Stimulated activated CD4-positive, alpha-beta T cell treated with anti-CD3 and anti-CD28 coated beads, Interleukin-1b, Interleukin-23, amount 100 ng/mL, for 4 hours (primary cell): ENCODE measurements at regions not wholly inside any gene's neighbourhood (a gene's known extent, or its start where the extent isn't known, plus 50 kb on each side); places are given as distances from the start of the nearest gene placed in this dataset.

Experiments
- DNase-seq, 2 donors: peaks; one replicate each; pipeline ENCODE4 v3.0.0-alpha.2; 2020; ENCODE audit warnings: low read depth in 2 of 2

- DNase-seq, result no peak
Observed at GRCh38 chr5:89275066-89275855, 392.3 kb upstream of the MEF2C start.

DNA sequence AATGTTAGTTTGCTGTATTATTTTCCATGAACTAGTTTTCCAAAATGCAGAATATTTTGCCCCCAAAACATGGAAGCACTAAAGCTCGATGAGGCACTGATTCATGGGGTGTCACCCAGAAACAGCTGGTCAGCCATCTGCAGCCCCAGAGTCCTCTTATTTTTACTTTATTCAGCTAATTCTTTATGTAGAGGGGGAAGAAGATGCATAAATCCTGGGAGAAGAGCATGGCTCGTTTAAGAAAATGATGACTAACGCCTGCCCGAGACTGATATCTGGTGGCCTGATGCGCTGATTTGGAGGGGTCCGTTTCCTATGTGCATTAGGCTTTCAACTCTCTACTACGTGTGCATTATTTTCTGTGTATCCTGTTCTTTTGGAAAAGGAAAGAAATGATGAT lies 390.3 kb upstream of the MEF2C start:
- DNase-seq, result no peak

DNA sequence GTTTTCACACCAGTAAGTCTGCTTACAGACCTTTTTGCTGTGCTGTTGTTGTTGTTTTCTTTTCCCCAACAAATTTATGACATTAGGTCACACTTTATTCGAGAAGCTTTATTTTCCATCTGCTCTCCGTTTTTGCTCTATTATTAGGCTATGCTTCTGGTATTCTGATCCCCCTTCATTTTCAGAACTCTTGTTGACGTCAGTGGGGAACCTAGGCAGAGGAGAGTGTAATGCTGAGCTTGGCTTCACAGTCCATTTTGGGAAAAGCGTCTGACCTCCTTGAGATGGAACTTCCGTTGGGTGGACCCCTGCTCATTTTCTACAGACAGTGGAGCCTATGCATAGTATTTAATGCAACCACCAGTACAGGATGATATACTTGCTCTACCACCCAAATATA lies 387.9 kb upstream of the MEF2C start:
- DNase-seq, result no peak

- no peak for DNase-seq
Observed at GRCh38 chr5:89269721-89270120, 386.7 kb upstream of the MEF2C start.

- no peak for DNase-seq
Observed at GRCh38 chr5:89268460-89268859, 385.5 kb upstream of the MEF2C start.

- DNase-seq, result no peak
Observed at GRCh38 chr5:89267788-89268187, 384.8 kb upstream of the MEF2C start.

DNA sequence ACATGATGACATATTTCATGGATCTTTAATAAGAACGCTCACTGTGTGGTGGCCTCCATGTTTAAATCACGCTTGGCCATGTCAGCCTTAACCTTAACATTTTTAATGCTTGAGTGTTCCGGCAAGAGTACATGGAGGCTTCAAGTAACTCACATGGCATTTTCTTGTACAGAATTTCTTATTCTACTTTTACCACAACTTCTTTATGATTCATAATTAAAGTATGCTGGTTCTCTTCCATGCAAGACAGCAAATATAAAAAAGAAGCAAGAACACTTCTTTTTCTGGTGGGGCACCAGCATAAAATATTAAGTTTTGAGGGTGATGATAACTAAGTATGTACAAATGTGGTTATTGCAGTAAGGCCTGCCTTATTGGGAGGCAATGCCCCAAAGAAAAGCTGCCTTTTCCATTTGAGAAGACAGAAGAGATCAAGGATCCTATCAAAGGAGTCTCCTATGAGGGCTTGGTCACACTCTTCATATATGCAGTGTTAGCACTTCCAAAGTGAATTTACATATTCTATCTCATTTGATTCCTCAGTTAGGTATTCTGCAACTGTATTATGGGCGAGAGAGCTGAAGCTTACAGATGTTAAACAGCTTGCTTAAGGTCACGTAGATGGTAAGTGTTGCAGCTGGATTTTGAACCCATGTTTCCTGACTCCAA lies 382.7 kb upstream of the MEF2C start:
- DNase-seq, result no peak

DNA sequence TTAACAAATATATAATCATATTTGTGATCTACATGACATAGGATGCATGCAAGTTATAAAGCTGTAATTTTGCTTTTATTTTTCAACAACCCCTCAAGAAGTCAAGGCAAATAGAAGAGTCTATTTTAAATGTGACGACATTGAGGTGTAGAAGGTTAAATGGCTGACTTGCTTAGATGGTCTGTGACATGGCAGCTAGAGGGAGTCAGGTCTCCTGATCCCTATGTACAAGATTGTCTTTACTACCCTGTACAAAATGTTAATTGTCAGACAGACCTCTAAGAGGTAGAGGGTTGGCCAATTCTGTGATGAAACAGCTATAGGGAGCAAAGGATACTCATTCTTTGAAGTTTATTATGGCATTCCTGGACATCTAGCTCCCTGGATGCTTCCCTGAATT lies 380.9 kb upstream of the MEF2C start:
- DNase-seq, result no peak

DNA sequence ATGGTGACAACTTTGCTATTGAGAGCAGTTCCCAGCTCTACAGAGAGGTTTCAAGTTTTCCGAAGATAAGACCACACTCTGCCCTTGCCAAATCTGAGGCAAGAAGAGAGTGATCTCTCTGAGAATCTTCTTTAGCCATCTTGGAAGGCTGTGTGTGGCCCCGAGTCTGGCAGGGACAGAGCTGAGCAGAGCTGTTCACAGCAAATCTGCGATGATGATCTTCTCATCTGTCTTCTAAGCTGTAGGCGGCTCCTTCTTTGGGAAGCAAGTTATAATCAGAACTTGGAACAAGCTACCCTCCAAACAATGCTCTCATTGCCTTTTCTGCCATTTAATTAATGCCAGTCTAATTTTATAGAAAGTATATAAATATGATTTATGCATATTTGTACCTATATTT lies 379.0 kb upstream of the MEF2C start:
- no peak for DNase-seq

DNA sequence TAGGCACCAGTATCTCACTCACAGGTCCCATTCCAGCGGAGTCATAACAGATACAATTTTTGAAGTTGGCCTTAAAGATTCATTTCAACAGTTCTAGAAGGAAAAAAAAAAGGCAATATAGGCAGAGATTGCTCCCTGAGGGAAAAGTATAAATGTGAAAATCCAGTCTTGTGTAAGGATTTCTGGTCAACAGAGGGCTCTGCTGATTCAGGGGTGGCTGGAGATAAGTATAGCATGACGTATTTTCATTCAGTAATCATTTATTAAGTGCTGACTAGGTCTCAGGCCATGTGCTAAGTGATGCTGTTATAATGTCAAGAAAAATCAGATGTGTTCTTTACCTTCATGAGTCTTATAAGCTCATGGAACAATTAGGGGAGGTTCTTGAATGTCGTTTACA lies 377.3 kb upstream of the MEF2C start:
- DNase-seq, result no peak

DNA sequence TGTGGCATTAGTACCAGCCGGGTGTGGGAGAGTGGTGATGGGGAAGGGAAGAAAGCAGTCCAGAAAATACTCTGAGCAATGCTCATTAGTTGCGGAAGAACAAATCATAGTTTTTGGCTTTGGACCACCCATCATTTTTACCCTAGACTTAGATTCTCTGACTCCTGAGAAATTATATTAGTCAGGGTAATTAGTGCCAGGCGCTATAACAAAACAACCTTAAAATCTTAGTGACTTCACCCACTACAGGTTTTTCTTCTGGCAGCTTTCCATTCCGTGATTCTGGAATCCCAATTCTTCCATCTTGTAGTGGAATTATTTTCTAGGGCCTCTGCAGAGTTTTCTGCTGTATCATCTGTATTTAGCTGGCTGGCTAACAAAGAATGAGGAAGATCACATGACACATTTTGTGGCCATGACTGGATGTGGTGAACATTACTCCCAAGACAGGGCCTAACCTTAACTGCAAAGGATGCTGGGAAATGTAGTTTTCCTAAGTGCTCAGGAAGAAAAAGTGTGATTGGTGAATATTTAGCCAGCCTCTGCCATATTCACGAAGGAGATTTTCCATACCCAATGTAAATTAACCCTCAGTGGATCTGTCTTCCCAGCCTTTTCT lies 373.0 kb upstream of the MEF2C start:
- no peak for DNase-seq

DNA sequence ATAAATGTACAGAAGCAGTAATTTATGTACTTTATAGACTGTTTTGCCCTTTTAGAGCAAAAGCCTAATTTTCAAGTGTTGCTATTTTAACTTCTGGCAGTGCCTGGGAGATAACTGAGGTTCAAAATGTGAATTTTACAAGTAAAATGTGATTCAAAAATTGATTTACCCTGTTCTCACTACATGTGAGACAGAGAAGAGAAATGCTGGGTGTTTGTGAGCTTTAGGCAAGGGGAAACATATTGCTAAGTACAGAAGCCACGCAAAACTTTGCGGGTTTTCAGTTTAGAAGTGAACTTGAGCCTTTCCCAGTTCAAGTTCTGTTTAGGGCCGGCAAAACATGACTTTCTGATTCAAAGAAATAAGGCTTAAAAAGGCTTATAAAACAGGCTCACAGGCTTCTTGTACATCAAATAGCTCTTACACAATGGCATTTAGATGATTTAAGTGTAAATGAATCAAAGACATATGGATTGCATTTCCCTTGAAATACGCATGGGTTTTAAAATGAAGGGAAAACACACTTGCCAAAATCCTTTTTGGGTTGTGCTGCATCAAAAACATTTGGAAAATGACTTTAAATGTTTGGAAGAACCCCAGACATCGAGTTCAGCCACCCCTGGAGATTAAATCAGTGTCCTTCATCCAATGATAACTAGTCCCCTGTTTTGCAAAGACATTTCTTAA lies 370.8 kb upstream of the MEF2C start:
- DNase-seq, result no peak

DNA sequence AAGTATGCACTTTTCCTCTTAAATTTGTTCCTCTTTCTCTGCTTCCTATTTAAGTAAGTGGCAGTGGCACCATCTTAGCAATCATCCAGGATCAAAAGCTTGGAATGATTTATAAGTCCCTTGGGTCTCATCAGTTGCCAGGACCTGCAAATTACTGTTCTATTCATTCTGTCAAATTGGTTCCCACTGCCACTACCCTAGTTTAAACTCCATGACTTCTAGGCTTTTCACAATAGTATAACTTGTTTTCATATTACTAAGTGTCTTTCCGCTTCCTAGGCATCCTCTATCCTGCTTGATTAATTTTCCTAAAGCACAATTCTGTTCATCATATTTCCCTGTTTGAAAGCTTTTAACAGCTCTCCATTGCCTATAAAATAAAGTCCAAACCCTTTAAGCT lies 363.9 kb upstream of the MEF2C start:
- DNase-seq, result no peak

DNA sequence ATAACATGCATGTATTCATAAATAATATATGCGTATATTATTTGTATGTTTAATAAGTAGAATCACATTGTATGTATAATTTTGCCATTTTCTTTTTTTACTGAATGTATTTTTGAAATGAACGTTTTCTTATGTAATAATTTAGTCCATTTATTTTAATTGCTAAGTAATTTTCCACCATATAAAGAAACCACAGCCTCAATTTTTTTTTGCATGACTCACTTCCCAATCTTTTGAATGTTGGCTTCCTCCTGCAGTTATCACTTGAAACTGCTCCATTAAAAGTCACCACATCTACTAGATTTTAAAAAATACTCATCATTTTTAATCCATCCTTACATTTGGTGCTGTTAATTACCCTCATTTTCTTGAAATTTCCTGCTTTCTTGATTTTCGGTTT lies 363.3 kb upstream of the MEF2C start:
- DNase-seq, result no peak

DNA sequence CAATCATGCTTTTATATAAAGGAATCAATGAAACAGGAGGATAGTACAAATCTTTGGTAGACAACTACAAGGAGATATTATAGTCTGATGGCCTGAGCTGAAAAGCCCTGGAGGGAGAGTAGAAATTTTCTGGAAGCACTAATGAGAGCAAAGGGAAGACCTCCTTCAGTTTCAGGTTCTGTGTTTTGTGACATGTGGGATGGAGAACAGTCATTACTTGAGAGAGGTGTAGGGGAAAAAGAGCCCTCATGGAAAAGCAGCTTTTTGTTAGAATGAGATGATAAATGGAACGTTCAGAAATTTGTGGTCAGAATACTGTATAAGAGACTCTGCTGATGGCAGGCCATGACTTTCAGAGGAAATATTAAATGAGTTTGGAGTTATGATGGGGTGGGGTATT lies 360.6 kb upstream of the MEF2C start:
- no peak for DNase-seq

DNA sequence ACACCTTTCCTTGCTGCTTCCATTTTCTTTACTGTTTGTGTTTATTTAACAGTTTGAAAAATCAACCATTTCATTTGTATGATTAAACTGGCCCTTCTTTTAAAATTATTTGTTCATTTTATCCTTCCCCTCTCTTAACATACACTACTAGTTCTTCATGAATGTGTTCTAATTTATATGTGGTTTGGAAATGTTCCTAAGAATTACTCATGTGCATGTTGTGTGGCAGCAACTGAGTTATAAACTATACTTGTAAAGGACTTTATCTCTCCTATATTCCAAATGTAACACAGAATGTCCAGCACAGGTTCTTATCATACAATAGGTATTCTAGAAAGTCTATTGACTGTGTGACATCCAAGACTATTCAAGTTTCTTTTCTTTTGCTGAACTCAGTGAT lies 358.2 kb upstream of the MEF2C start:
- no peak for DNase-seq

GRCh38 chr5:89236900-89237299 lies 353.9 kb upstream of the MEF2C start:
- no peak for DNase-seq

GRCh38 chr5:89233462-89233861 lies 350.5 kb upstream of the MEF2C start:
- no peak for DNase-seq

DNA sequence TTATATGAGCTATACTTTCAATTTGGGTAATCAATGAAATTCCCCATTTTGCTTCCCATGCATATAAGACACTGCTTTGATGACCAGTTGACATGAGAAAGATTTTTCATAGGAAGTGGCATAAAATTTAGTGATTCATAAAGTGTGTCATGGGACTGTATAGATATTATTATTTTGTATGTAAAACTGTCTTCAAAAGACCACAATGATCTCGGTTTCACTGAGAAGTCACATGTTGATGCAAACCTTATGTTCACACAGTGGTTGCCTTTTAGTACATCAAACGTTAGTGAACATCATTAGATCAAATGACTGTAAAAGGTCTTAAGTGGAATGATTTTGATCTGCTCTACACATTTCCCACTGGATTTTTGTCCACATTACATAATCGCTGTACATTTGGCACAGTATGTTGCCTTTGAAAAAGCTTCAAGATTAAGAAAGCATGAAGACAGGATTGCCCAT lies 349.2 kb upstream of the MEF2C start:
- DNase-seq, result no peak

GRCh38 chr5:89230178-89230577 lies 347.2 kb upstream of the MEF2C start:
- DNase-seq, result no peak

GRCh38 chr5:89229331-89230070 lies 346.5 kb upstream of the MEF2C start:
- no peak for DNase-seq

GRCh38 chr5:89228355-89228754 lies 345.4 kb upstream of the MEF2C start:
- DNase-seq, result no peak
